ENCODE measurements at regions not wholly inside any gene's neighbourhood (a gene's known extent, or its start where the extent isn't known, plus 50 kb on each side); places are given as distances from the start of the nearest gene placed in this dataset.

GRCh38 chr6:14932485-14933182 is 313.2 kb upstream of the JARID2 start:
- DNase-seq: no peak

DNA sequence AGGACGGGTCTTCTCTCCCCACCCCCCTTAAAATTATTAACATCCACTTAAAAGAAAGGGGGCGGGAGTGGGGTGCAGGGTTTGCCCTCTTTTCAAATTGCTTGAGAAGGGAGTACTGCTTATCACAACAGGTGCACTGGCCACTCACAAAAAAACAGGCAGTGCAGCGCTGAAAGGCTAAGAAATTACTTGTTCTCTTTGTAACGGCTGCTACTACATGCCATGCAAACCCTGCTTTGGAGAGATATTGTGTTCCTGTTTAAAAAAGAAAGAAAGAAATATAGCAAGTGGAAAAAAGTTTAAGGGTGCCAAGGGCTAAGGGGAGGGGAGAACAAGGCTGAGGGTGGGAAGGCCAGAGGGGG is 312.7 kb upstream of the JARID2 start:
- no peak for DNase-seq

DNA sequence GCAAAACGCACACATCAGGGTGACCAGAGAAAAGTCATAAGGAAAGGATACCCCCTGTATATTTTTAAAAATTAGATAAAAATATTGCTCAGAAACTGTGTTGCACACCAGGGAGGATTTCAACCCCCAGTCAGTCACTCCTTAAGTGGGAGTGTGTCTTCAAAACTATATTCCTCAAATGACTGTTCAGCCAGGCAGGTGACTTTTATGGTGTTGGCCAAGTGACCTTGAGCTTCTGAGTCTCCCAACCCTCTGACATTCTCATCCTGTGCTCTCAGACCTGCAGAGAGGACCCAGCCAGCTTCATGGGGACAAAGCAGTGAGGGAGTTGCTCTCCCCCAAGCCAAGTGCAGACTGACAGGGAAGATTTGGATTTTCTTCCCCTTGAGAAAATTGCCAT is 311.9 kb upstream of the JARID2 start:
- DNase-seq: peak; percentile 20

- DNase-seq: no peak
Observed at GRCh38 chr6:14934844-14935243, 311.0 kb upstream of the JARID2 start.

DNA sequence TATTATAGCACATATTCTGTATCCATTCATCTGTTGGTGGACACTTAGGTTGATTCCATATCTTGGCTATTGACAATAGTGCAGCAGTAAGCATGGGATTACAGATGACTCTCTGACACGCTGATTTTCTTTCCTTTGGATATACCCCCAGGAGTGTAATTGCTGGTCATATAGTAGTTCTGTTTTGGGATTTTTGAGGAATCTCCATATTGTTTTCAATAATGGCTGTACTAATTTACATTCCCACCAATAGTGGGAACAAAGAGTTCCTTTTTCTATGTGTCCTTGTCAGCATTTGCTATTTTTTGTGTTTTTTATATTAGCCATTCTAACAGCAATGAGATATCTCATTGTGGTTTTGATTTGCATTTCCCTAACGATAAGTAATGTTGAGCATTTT is 309.0 kb upstream of the JARID2 start:
- DNase-seq: no peak

DNA sequence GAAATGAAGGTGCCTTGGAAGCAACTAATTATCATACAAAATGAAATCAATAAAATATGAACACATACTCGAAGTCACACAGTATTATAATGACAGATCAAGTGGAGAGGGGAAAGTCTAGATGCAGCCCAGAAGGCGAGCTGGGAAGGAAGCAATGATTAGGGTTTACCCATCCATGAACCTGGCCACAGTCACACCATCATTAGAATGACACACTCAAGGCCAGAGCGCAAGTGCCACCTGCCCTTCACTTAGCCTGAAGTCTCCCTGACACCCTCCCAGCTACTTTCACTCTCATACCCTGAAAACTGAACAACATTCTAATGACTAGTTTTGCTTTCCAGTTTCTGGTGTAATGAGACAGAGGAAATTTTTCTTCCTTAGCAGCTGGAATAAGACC is 302.8 kb upstream of the JARID2 start:
- no peak for DNase-seq

DNA sequence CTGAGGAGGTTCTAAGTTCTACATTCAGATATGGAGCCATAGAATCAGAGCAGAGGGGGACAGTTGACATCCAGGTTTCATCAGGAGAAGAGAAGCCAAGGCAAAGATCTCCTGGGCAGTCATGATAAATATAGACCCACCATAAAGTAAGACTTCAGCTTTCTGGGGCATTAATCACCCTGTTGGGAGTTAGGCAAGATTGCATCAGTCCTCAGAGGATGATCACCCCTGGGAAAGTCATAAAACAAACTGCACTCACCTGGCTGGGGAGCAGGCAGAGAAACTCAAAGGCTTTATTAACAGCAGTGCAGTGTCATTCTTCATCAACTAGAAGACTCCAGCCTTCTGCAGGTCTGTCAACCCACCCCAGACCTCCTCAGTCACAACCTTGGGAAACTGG is 301.3 kb upstream of the JARID2 start:
- DNase-seq: no peak

DNA sequence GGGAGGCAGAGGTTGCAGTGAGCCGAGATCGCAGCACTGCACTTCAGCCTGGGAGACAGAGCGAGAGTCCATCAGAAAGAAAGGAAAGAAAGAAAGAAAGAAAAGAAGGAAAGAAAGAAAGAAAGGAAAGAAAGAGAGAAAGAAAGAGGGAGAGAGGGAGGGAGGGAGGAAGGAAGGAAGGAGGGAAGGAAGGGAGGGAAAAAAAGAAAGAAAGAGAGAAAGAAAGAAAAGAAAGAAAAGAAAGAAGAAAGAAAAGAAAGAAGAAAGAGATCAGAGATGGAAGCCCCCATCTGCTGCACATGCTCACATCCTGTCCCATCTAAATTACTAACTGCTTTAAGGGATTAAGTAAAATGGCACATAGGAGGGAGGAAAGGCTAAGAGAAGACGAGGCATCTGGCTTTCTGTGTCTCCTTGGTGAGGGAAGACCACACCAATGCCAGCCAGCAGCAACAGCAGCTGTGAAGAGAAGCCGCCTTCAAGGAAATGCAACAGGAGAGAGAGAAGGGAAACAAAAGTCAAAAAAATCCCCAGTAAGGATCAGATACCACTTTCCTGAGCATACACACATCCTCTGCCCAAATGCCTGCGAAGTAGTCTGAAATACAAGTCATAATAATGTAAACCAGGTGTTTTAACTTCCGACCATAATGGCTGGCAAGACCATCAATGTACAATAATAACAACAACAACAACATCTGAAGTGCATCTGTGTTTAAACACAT is 300.2 kb upstream of the JARID2 start:
- DNase-seq: no peak

GRCh38 chr6:14946753-14947152 is 299.1 kb upstream of the JARID2 start:
- DNase-seq: no peak

GRCh38 chr6:14948586-14949245 is 297.2 kb upstream of the JARID2 start:
- no peak for DNase-seq

DNA sequence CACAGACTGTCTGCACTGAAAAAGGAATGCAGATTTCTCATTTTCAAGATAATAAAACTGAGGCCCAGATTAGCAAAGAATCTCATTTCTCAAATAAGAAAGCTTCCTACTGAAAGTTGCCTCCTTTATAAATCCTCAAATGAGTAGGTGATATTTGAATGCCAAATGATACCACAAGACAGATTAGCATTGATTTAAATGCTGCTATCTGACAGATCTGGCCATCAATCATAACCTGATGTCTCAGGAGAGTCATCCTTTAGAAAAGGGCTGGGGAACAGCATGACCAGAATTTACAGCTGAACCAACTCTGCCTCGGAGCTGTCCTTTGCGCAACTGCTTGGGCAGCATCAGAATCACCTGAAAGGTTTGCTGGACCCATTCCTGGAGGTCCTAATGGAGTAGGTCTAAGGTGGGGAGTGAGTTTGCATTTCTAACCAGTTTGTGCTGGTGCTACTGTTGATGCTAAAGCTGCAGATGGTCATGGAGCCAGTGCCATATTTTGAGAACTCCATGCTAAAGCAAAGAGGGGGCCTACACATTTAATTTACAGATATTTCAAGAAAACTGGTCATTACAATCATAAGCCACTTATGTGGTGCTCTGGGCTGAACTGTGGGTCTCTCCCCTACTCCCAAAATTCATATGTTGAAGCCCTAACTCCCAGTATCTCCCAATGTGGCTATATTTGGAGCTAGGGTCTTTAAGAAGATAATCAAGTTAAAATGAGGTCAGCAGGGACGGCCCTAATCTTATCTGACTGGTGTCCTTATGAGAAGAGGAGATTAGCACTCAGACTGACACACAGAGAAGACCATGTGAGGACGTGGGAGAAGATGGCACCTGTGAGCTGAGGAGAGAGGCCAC is 295.5 kb upstream of the JARID2 start:
- DNase-seq: no peak

GRCh38 chr6:14950970-14951276 is 294.9 kb upstream of the JARID2 start:
- no peak for DNase-seq

DNA sequence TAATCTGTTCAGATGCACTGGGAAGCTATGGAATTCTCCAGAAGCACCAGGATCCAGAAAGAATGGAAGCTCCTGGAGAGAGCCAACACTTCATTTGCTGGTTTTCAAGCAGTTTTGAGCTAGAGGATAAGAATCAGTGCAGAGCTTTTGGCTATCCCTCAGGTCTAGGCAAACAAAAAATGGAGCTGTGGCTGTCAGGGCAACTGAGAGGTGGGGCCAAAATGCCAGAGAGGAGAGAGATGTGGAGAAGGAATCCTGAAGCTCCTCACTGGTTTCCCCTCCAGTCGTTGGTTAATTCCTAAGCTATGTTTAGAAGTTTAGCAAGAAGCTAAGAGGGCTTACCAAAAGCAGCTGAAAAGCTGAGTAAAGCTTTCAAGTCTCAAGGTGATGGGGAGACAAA is 294.2 kb upstream of the JARID2 start:
- no peak for DNase-seq

DNA sequence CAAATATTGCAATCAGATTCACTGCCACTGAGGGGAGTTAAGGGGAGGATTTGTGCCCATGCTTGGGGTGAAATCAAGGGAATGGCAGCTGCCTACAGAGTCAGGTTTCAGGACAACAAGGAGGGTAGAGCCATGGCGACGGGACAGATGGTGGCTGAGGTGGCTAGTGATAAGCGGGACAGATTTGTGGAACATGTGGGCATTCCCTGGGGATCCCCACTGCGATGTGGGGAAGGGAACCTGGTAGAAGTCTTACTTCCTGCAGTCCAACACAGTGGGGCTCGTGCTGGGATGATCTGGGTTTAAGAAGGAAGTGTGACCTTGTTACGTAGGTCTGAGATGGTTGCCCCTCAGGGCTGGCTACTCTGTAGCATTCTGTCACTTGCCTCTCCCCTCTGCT is 292.0 kb upstream of the JARID2 start:
- no peak for DNase-seq

DNA sequence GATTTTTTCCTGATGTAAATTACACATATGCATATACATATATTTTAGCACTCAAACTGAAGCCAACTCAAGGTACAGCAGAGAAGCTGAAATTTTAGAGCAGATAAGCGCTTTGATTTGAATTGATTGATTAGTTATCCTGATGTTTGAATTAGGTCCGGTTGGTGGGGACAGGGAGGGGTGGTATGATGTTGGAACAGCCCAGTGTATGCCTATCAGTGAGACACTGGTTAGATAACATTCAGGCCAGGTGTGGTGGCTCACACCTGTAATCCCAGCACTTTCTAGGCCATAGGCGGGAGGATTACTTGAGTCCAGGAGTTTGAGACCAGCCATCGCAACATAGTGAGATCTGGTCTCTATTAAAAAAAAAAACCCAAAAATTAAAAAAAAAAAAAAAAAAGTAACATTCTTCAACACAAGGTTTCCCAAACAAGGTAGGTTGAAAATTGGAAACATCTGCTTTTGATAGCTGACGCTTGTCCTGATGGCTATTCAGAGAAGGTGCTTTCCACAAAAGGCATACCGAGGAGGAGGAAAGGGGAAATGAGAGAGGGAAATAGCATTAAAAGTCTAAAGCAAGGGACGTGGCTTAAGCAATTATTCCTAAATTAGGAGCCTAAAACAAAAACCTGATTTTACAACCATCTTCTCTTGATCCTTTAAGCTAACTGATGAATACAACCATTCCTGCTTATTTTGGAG is 288.4 kb upstream of the JARID2 start:
- no peak for DNase-seq

GRCh38 chr6:14959324-14959885 is 286.5 kb upstream of the JARID2 start:
- DNase-seq: no peak

DNA sequence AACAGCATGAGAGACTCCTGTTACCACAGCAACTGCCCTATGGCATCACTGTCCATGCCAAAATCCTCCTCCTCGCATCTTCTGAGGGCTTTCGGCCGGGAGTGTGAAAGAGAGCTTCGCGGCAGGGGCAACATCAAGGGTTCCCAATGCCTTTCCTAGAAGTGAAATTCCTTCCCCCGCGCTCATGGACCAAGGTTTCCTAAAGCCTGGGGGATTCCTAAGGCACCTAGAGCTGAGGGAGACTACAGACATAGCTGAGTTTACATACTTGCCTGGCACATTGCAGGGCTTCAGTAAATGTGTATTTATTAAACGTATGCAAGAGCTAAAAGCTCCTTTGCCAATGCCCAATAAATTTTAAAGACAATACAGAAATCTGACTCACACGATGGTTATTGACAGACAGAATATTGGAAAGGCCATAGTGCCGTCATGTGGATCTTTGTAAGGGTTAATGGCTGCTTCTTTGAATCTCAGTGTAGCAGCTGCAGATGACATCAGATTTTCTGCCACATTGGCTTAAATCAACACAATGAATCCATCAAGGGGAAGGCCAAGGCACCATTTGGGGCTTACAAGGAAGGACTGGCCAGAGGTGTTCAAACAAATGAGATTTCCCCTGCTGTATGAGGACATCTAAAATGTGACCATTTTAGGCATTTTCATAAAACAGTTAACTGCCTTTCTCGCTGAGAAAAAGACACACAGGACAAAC is 281.2 kb upstream of the JARID2 start:
- no peak for DNase-seq

DNA sequence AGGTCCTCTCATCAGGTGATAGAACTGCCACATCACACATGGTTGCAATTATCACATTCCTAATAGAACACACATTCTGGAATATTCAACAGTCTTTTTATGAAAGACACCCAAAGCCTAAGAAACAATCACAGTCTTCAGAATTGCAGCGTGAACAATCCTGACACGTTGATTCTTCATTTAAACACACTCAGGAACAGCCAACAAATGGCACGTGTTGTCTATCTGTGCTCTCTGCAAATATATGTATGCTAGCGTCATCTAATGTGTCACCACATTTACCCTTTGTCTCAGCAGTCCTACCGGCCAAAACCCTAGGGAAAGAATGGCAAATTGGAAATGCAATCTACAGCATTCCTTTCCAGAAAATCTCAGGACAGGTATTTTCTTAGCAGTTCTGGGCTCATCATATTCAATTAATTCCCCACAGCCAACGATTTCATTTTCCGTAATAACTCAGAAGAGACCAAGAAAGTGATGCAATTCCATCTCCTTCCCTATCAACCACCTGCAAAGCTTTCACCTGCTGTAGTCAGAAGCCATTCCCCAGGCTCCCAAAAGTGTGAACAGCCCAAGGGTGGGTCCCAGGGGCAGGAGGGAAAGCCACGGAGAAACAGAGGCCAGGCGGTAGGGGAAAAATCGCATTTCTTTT is 280.3 kb upstream of the JARID2 start:
- no peak for DNase-seq

DNA sequence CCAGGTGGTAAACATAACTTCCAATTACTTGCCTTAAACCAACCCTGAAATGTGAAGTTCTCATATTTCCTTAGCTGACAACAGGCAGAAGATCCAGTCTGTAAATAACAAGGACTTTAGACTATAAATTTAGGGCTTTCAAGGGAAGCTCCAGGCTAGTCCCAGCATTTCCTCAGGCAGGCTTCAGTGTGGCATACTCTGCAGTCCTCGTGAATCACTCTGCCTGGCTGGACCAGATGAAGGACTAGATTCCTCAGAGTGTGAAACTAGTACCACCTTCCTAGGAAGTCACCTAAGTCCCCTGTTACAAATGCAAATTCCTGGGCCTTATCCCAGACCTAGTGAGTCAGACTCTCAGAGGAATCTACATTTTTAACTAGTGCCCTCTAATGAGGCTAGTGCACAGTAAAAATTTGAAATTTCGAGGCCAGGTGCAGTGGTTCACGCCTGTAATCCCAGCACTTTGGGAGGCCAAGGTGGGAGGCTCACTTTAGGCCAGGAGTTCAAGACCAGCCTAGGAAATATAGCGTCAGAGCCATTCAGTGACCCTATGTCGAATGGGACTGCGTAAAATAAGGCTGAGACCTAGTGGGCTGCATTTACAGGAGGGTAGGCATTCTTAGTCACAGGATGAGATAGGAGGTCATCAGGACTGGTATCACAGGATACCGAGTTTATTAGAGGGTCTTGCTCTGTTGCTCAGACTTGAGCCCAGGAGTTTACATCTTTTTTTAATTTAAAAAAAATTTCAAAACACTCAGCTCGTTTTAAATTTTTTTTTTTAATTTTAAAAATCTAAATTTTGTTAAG is 279.6 kb upstream of the JARID2 start:
- no peak for DNase-seq
